ENCODE measurements at regions not wholly inside any gene's neighbourhood (a gene's known extent, or its start where the extent isn't known, plus 50 kb on each side); places are given as distances from the start of the nearest gene placed in this dataset.

- DNase-seq (ENCODE audit: low read depth), result no peak
- H3K4me3 ChIP-seq (ENCODE audit: low read depth, low read length), result no peak overlapping the region
- TF ChIP-seq CTCF (IDR thresholded peaks at IDR 0.05; ENCODE audit: control insufficient read depth, extremely low read depth, insufficient read depth), result no peak
These were observed 387.8 kb downstream of the GADD45G start for GRCh38 chr9:89992326-89993198.

DNA sequence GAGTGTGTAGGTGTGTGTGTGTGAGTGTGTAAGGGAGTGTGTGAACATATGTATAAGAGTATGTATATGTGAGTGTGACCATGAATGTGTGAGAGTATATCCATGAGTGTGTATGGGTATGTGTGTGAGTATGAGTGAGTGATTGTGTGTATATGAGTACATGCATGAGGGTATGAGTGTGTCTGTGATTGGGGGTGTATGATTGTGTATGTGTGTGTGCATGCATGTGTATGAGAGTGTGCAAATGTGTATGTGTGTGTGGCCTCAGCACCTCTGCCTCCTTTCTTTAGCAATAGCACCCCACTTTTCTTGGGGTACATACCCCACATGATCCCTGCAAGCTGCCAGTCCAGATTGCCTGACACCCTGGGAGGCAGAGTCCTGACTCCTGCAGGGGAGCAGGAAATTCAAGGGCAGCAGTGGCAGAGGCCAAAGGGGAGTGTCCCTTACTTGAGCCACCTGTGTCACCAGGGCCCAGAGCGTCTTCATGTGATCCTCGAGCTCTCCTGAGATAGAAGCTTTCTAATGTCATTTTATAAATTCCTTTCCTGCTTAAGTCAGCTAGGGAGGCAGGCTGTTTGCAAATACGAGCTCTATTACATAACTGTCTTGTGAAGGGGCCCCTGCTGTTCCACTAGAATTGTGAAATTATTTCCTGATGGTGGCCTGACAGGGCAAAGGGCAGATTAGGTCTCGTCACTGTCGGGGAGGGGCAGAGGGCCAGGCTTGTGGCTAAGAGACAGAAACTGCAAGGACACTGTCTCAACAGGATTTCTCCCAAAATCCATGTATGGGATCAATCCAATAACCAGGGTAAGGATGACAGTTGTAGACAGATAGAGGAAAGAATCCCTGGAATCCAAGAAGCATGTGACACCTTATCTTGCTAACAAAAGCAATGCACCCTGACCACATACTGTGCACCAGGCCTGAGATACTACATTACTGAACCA, 389.1 kb downstream of the GADD45G start:
- no peak overlapping the region for H3K4me3 ChIP-seq (ENCODE audit: low read depth, low read length)
- no peak for TF ChIP-seq CTCF (IDR thresholded peaks at IDR 0.05; ENCODE audit: control insufficient read depth, extremely low read depth, insufficient read depth)
- DNase-seq (ENCODE audit: low read depth), result no peak

GRCh38 chr9:89994988-89995613, 390.3 kb downstream of the GADD45G start:
- no peak for DNase-seq (ENCODE audit: low read depth)
- H3K4me3 ChIP-seq (ENCODE audit: low read depth, low read length), result no peak overlapping the region
- no peak for TF ChIP-seq CTCF (IDR thresholded peaks at IDR 0.05; ENCODE audit: control insufficient read depth, extremely low read depth, insufficient read depth)

GRCh38 chr9:89996116-89996515, 391.3 kb downstream of the GADD45G start:
- TF ChIP-seq CTCF (IDR thresholded peaks at IDR 0.05; ENCODE audit: control insufficient read depth, extremely low read depth, insufficient read depth), result no peak
- DNase-seq (ENCODE audit: low read depth), result no peak
- no peak overlapping the region for H3K4me3 ChIP-seq (ENCODE audit: low read depth, low read length)

GRCh38 chr9:89996773-89997172, 392.0 kb downstream of the GADD45G start:
- peak; percentile 22; the same call in 1 of the 2 replicates for TF ChIP-seq CTCF (IDR thresholded peaks at IDR 0.05; ENCODE audit: control insufficient read depth, extremely low read depth, insufficient read depth)
- no peak overlapping the region for H3K4me3 ChIP-seq (ENCODE audit: low read depth, low read length)
- no peak for DNase-seq (ENCODE audit: low read depth)

- no peak for TF ChIP-seq CTCF (IDR thresholded peaks at IDR 0.05; ENCODE audit: control insufficient read depth, extremely low read depth, insufficient read depth)
- H3K4me3 ChIP-seq (ENCODE audit: low read depth, low read length), result no peak overlapping the region
- DNase-seq (ENCODE audit: low read depth), result no peak
These were observed 393.8 kb downstream of the GADD45G start for GRCh38 chr9:89998633-89999032.
